ENCODE measurements at regions not wholly inside any gene's neighbourhood (a gene's known extent, or its start where the extent isn't known, plus 50 kb on each side); places are given as distances from the start of the nearest gene placed in this dataset.
"Not testable (repeated sequence)": the region's sequence is repeated elsewhere in the genome, so short reads cannot be mapped to it uniquely, and the experiment has no call there.

GRCh38 chr14:87813686-87814085, 179.3 kb downstream of the GALC start:
- no peak for FAIRE-seq

GRCh38 chr14:87813211-87813610, 179.8 kb downstream of the GALC start:
- no peak for FAIRE-seq

- no peak for FAIRE-seq
Observed at GRCh38 chr14:87811246-87811645, 181.7 kb downstream of the GALC start.

- no peak for FAIRE-seq
Observed at GRCh38 chr14:87810711-87811110, 182.3 kb downstream of the GALC start.

- no peak for FAIRE-seq
Observed at GRCh38 chr14:87809261-87809660, 183.7 kb downstream of the GALC start.

GRCh38 chr14:87805315-87805723, 187.7 kb downstream of the GALC start:
- FAIRE-seq, result no peak

GRCh38 chr14:87800216-87800615, 192.8 kb downstream of the GALC start:
- FAIRE-seq, result peak; percentile 95

- no peak for FAIRE-seq
Observed at GRCh38 chr14:87799400-87799799, 193.6 kb downstream of the GALC start.

GRCh38 chr14:87797001-87797400, 196.0 kb downstream of the GALC start:
- FAIRE-seq, result no peak

GRCh38 chr14:87794561-87794960, 198.4 kb downstream of the GALC start:
- FAIRE-seq, result no peak

- FAIRE-seq, result no peak
Observed at GRCh38 chr14:87785897-87786296, 207.1 kb downstream of the GALC start.

GRCh38 chr14:87784386-87784785, 208.6 kb downstream of the GALC start:
- no peak for FAIRE-seq

GRCh38 chr14:87783071-87783470, 209.9 kb downstream of the GALC start:
- no peak for FAIRE-seq

GRCh38 chr14:87772854-87773253, 220.1 kb downstream of the GALC start:
- no peak for FAIRE-seq

- FAIRE-seq, result no peak
Observed at GRCh38 chr14:87767567-87767901, 225.4 kb downstream of the GALC start.

GRCh38 chr14:87758876-87759275, 234.1 kb downstream of the GALC start:
- FAIRE-seq, result no peak

- no peak for FAIRE-seq
Observed at GRCh38 chr14:87756661-87757060, 236.3 kb downstream of the GALC start.

GRCh38 chr14:87754520-87755223, 238.3 kb downstream of the GALC start:
- FAIRE-seq, result no peak

- FAIRE-seq, result no peak
Observed at GRCh38 chr14:87748558-87748957, 244.4 kb downstream of the GALC start.

- FAIRE-seq, result no peak
Observed at GRCh38 chr14:87745507-87746118, 247.4 kb downstream of the GALC start.

- not testable (repeated sequence) for FAIRE-seq
Observed at GRCh38 chr14:87734577-87735360, 258.2 kb downstream of the GALC start.

GRCh38 chr14:87733115-87733514, 259.9 kb downstream of the GALC start:
- not testable (repeated sequence) for FAIRE-seq

GRCh38 chr14:87732562-87732961, 260.4 kb downstream of the GALC start:
- FAIRE-seq, result no peak

- FAIRE-seq, result no peak
Observed at GRCh38 chr14:87725318-87725717, 267.7 kb downstream of the GALC start.
